ENCODE measurements at regions not wholly inside any gene's neighbourhood (a gene's known extent, or its start where the extent isn't known, plus 50 kb on each side); places are given as distances from the start of the nearest gene placed in this dataset.

- Histone ChIP-seq H3K27me3 (ENCODE audit: insufficient read depth, low read length, poor library complexity, severe bottlenecking) (no peaks in the 10 kb centered on the region), H3F3A (ENCODE audit: low read depth) (no peaks in the 10 kb centered on the region), H3K9ac (ENCODE audit: low read depth, low read length, poor library complexity, severe bottlenecking) (no peak overlapping the region), H2AFZ (ENCODE audit: low read length) (no peak overlapping the region), H3K4me2 (ENCODE audit: low read depth, low read length, poor library complexity, severe bottlenecking) (no peak overlapping the region), H4K20me1 (ENCODE audit: insufficient read depth, low read length, poor library complexity, severe bottlenecking) (no peaks in the 10 kb centered on the region), H3K4me3 (ENCODE audit: low read length, poor library complexity, severe bottlenecking) (no peak overlapping the region), H3K9me2 (replicated peaks; ENCODE audit: low read depth, low read length) (no peaks in the 10 kb centered on the region), H3K9me3 (ENCODE audit: insufficient read depth, low read depth, low read length) (peaks cover 10% of the 10 kb centered on the region; the same call in 1 of the 2 replicates), H3K36me3 (ENCODE audit: insufficient read depth, low read length) (no peaks in the 10 kb centered on the region), H3K79me2 (ENCODE audit: insufficient read depth, low read length) (no peaks in the 10 kb centered on the region), H3K4me1 (ENCODE audit: insufficient read depth, low read length, poor library complexity, severe bottlenecking) (no peaks in the 10 kb centered on the region)
- no peak for TF ChIP-seq EZH2phosphoT487 (IDR thresholded peaks at IDR 0.05; ENCODE audit: borderline replicate concordance)
- TF ChIP-seq CTCF (conservative IDR thresholded peaks at IDR 0.05; ENCODE audit: low read length), result no peak
Observed at GRCh38 chr12:19584732-19585131, 145.4 kb downstream of the AEBP2 start.

DNA sequence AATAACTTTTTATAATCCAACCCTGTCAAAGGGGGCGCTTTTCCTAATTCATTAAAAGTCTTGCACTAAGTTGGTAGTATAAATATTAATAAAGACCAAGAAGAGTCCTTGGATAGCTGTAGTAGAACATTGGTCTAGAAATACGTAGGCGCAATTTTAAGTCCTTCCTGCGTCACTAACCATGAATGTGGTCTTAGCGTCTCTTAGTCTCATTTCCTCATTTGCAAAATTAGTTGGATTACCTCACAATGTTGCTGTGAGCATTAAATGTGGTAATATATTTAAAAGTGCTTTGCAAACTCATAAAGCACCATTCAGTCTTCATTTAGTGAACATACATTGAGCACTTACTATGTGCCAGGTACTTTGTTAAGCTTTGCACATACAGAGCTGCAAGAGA, 149.7 kb downstream of the AEBP2 start:
- no peak overlapping the region for H3K4me2 ChIP-seq (ENCODE audit: low read depth, low read length, poor library complexity, severe bottlenecking)
- no peak for TF ChIP-seq EZH2phosphoT487 (IDR thresholded peaks at IDR 0.05; ENCODE audit: borderline replicate concordance)
- TF ChIP-seq CTCF (conservative IDR thresholded peaks at IDR 0.05; ENCODE audit: low read length), result no peak

DNA sequence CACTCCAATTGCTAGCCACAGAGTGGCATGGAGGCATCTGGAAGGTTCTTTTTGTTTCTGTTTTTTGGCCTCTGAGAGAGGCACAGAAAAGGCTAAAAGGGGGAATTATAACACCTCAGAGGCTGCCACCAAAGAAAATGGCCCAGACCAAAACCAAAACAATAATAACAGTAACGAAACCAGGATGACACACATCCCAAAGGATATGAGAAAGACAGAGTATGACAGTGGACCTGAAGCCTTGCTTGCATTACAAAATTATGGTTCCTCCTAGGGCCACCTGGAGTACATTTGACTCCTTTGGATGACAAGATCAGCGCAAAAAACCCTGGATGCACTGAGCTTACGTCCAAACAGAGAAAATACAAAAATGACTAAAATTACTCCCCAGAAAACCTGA, 152.7 kb downstream of the AEBP2 start:
- TF ChIP-seq EZH2phosphoT487 (IDR thresholded peaks at IDR 0.05; ENCODE audit: borderline replicate concordance), result no peak
- TF ChIP-seq CTCF (conservative IDR thresholded peaks at IDR 0.05; ENCODE audit: low read length), result no peak
- no peaks in the 10 kb centered on the region for H4K20me1 ChIP-seq (ENCODE audit: insufficient read depth, low read length, poor library complexity, severe bottlenecking)
- H3K4me3 ChIP-seq (ENCODE audit: low read length, poor library complexity, severe bottlenecking), result no peak overlapping the region
- H3K9me2 ChIP-seq (replicated peaks; ENCODE audit: low read depth, low read length), result no peaks in the 10 kb centered on the region
- H3K4me1 ChIP-seq (ENCODE audit: insufficient read depth, low read length, poor library complexity, severe bottlenecking), result no peaks in the 10 kb centered on the region
- no peak overlapping the region for H3K9ac ChIP-seq (ENCODE audit: low read depth, low read length, poor library complexity, severe bottlenecking)
- no peaks in the 10 kb centered on the region for H3K36me3 ChIP-seq (ENCODE audit: insufficient read depth, low read length)
- H3F3A ChIP-seq (ENCODE audit: low read depth), result no peaks in the 10 kb centered on the region
- no peaks in the 10 kb centered on the region for H3K27me3 ChIP-seq (ENCODE audit: insufficient read depth, low read length, poor library complexity, severe bottlenecking)
- H3K4me2 ChIP-seq (ENCODE audit: low read depth, low read length, poor library complexity, severe bottlenecking), result no peak overlapping the region
- no peaks in the 10 kb centered on the region for H3K9me3 ChIP-seq (ENCODE audit: insufficient read depth, low read depth, low read length)
- no peak overlapping the region for H2AFZ ChIP-seq (ENCODE audit: low read length)
- H3K79me2 ChIP-seq (ENCODE audit: insufficient read depth, low read length), result no peaks in the 10 kb centered on the region

More for the DNA sequence above, 149.7 kb downstream of the AEBP2 start:
- Histone ChIP-seq H3K9me2 (replicated peaks; ENCODE audit: low read depth, low read length) (no peaks in the 10 kb centered on the region), H3K9me3 (ENCODE audit: insufficient read depth, low read depth, low read length) (no peaks in the 10 kb centered on the region; the same call in 1 of the 2 replicates), H3F3A (ENCODE audit: low read depth) (no peaks in the 10 kb centered on the region), H3K27me3 (ENCODE audit: insufficient read depth, low read length, poor library complexity, severe bottlenecking) (no peaks in the 10 kb centered on the region), H3K9ac (ENCODE audit: low read depth, low read length, poor library complexity, severe bottlenecking) (no peak overlapping the region), H4K20me1 (ENCODE audit: insufficient read depth, low read length, poor library complexity, severe bottlenecking) (no peaks in the 10 kb centered on the region), H3K79me2 (ENCODE audit: insufficient read depth, low read length) (no peaks in the 10 kb centered on the region), H3K4me3 (ENCODE audit: low read length, poor library complexity, severe bottlenecking) (no peak overlapping the region), H3K36me3 (ENCODE audit: insufficient read depth, low read length) (no peaks in the 10 kb centered on the region), H3K4me1 (ENCODE audit: insufficient read depth, low read length, poor library complexity, severe bottlenecking) (no peaks in the 10 kb centered on the region), H2AFZ (ENCODE audit: low read length) (no peak overlapping the region)
